Keratinocyte (primary cell): ENCODE measurements at regions not wholly inside any gene's neighbourhood (a gene's known extent, or its start where the extent isn't known, plus 50 kb on each side); places are given as distances from the start of the nearest gene placed in this dataset.

Source experiments
- DNase-seq: peaks from one replicate; pipeline ENCODE4 v3.0.0-alpha.2; 2011; ENCODE audit warnings: low read depth, missing footprints, low spot score
- FAIRE-seq: peaks from 2 replicates; lab custom pipeline; 2011; peaks lifted over from hg19 to GRCh38; lab: Jason Lieb, UNC
- H2AFZ ChIP-seq: 2 replicates; pipeline ENCODE4 v1.6.0; 2012; ENCODE audit warnings: low read length, control low read depth, inconsistent platforms; ENCODE audit not compliant: control insufficient read depth
- H3K27ac ChIP-seq: 2 replicates; pipeline ENCODE4 v1.5.1; 2011; ENCODE audit warnings: low read length; ENCODE audit not compliant: control insufficient read depth, insufficient read depth
- H3K27me3 ChIP-seq: 3 replicates; pipeline ENCODE4 v1.6.0; 2011; ENCODE audit warnings: low read length; ENCODE audit not compliant: control insufficient read depth, insufficient read depth; ENCODE audit errors: extremely low read depth
- H3K36me3 ChIP-seq, 2 experiments: 2 replicates in 1 of 2; 3 replicates in 1 of 2; pipeline ENCODE4 v1.5.1; 2011; ENCODE audit warnings: low read length in 2 of 2, mild to moderate bottlenecking in 1 of 2; ENCODE audit not compliant: control insufficient read depth in 2 of 2, insufficient read depth in 2 of 2; ENCODE audit errors: extremely low read depth in 1 of 2
- H3K4me1 ChIP-seq: 3 replicates; pipeline ENCODE4 v1.5.1; 2011; ENCODE audit warnings: low read length; ENCODE audit not compliant: control insufficient read depth, insufficient read depth; ENCODE audit errors: extremely low read depth
- H3K4me2 ChIP-seq: 3 replicates; pipeline ENCODE4 v1.6.0; 2011; ENCODE audit warnings: low read depth, low read length; ENCODE audit not compliant: control insufficient read depth, insufficient read depth; ENCODE audit errors: extremely low read depth
- H3K4me3 ChIP-seq, 3 experiments: fragments of 200-600 bp in 1 of 3; sonication (generic) in 1 of 3; 2 replicates in 2 of 3; 3 replicates in 1 of 3; pipeline ENCODE4 v1.5.1; 2011 to 2016; ENCODE audit warnings: low read length in 3 of 3, mild to moderate bottlenecking in 3 of 3, control low read depth in 2 of 3, inconsistent platforms in 1 of 3, low read depth in 1 of 3, mixed read lengths in 1 of 3, mixed run types in 1 of 3, moderate library complexity in 1 of 3; ENCODE audit not compliant: control insufficient read depth in 2 of 3, insufficient read depth in 2 of 3; ENCODE audit errors: extremely low read depth in 1 of 3
- H3K79me2 ChIP-seq: 2 replicates; pipeline ENCODE4 v1.6.0; 2012; ENCODE audit warnings: low read length; ENCODE audit not compliant: control insufficient read depth, insufficient read depth
- H3K9ac ChIP-seq: 3 replicates; pipeline ENCODE4 v1.6.0; 2011; ENCODE audit warnings: low read length; ENCODE audit not compliant: control insufficient read depth, insufficient read depth; ENCODE audit errors: extremely low read depth
- H3K9me1 ChIP-seq: 3 replicates; pipeline ENCODE4 v1.6.0; 2011; ENCODE audit warnings: low read length; ENCODE audit not compliant: control insufficient read depth, insufficient read depth; ENCODE audit errors: extremely low read depth
- H3K9me3 ChIP-seq: 2 replicates; pipeline ENCODE4 v1.5.1; 2012; ENCODE audit warnings: low read depth, low read length; ENCODE audit not compliant: control insufficient read depth
- H4K20me1 ChIP-seq: 3 replicates; pipeline ENCODE4 v1.6.0; 2011; ENCODE audit warnings: low read length; ENCODE audit not compliant: control insufficient read depth, insufficient read depth; ENCODE audit errors: extremely low read depth
- CTCF ChIP-seq, 3 experiments: IDR thresholded peaks in 1 of 3; conservative IDR thresholded peaks in 1 of 3; optimal IDR thresholded peaks in 1 of 3; 2 replicates in 2 of 3; 3 replicates in 1 of 3; pipeline versions ENCODE3 to v1.5.1; 2011; ENCODE audit warnings: low read length in 3 of 3, mild to moderate bottlenecking in 3 of 3, moderate library complexity in 2 of 3, control low read depth in 1 of 3, inconsistent platforms in 1 of 3; ENCODE audit not compliant: insufficient read depth in 2 of 3; ENCODE audit errors: extremely low read depth in 1 of 3
- EZH2 ChIP-seq: IDR thresholded peaks from one replicate; pipeline ENCODE4 v1.6.1; 2012; ENCODE audit warnings: inconsistent platforms, mild to moderate bottlenecking, low read length, moderate library complexity
- dilution Hi-C: fragments of 300-500 bp; cut with MboI; formaldehyde crosslinking; loops from one replicate; pipeline ENCODE4 v1.7.0; 2020; ENCODE audit warnings: low sequenced_read_pairs; ENCODE audit not compliant: extremely low pct_ligation_motif_present

- H3K9me3 ChIP-seq = no peaks in the 10 kb centered on the region
- no peak overlapping the region for H3K4me3 ChIP-seq
- dilution Hi-C loops = no loop called here
- H2AFZ ChIP-seq = no peak overlapping the region
- no peak overlapping the region for H3K27ac ChIP-seq
- H3K4me2 ChIP-seq = no peak overlapping the region
- H3K27me3 ChIP-seq = no peaks in the 10 kb centered on the region
- H3K79me2 ChIP-seq = no peaks in the 10 kb centered on the region
- H3K9ac ChIP-seq = no peak overlapping the region
- no peaks in the 10 kb centered on the region for H4K20me1 ChIP-seq
- TF ChIP-seq CTCF (optimal IDR thresholded peaks at IDR 0.05 in 1 of 3, IDR thresholded peaks at IDR 0.05 in 1 of 3, conservative IDR thresholded peaks at IDR 0.05 in 1 of 3; ENCODE audit: extremely low read depth in 1 of 3, insufficient read depth in 2 of 3, low read length in 3 of 3) = no peak
- TF ChIP-seq EZH2 = no peak
- no peaks in the 10 kb centered on the region for H3K4me1 ChIP-seq
- no peaks in the 10 kb centered on the region for H3K36me3 ChIP-seq
- DNase-seq (no peak), FAIRE-seq (no peak)
- H3K9me1 ChIP-seq = no peaks in the 10 kb centered on the region
These were observed 51.8 kb upstream of the ANKRD34C start for GRCh38 chr15:79230766-79231165.

- Histone ChIP-seq H3K9ac (no peak overlapping the region), H2AFZ (no peak overlapping the region), H3K27me3 (peaks cover 3% of the 10 kb centered on the region), H3K9me3 (no peaks in the 10 kb centered on the region), H3K27ac (no peak overlapping the region), H3K4me1 (no peaks in the 10 kb centered on the region), H3K79me2 (no peaks in the 10 kb centered on the region), H3K4me2 (no peak overlapping the region), H3K4me3 (no peak overlapping the region), H3K36me3 (no peaks in the 10 kb centered on the region), H4K20me1 (no peaks in the 10 kb centered on the region), H3K9me1 (no peaks in the 10 kb centered on the region)
- DNase-seq = no peak
- TF ChIP-seq EZH2 = no peak
- TF ChIP-seq CTCF (optimal IDR thresholded peaks at IDR 0.05 in 1 of 3, IDR thresholded peaks at IDR 0.05 in 1 of 3, conservative IDR thresholded peaks at IDR 0.05 in 1 of 3; ENCODE audit: extremely low read depth in 1 of 3, insufficient read depth in 2 of 3, low read length in 3 of 3) = no peak
- dilution Hi-C loops = no loop called here
- FAIRE-seq = no peak
These were observed 59.7 kb upstream of the ANKRD34C start for GRCh38 chr15:79222808-79223207.
